Stimulated activated naive CD8-positive, alpha-beta T cell treated with anti-CD3 and anti-CD28 coated beads, Interleukin-15, amount 100 ng/mL, for 72 hours (primary cell): ENCODE measurements at regions not wholly inside any gene's neighbourhood (a gene's known extent, or its start where the extent isn't known, plus 50 kb on each side); places are given as distances from the start of the nearest gene placed in this dataset.

Experiments used
- ATAC-seq: fragments of 150-1000 bp; cut with Tn5 transposase; 2 replicates; pipeline ENCODE4 v1.10.0; 2021; ENCODE audit warnings: mild to moderate bottlenecking, moderate library complexity
- DNase-seq, 2 donors: peaks; one replicate each; pipeline ENCODE4 v3.0.0; 2021 to 2022
- H3K27ac Mint-ChIP-seq, 2 donors: one replicate each; pipeline ENCODE4 v1.8.0; 2022; ENCODE audit warnings: mild to moderate bottlenecking in 2 of 2, mixed read lengths in 2 of 2, moderate library complexity in 2 of 2
- H3K27me3 Mint-ChIP-seq: one replicate; pipeline ENCODE4 v1.8.0; 2022; ENCODE audit warnings: mixed read lengths
- H3K4me1 Mint-ChIP-seq: one replicate; pipeline ENCODE4 v1.8.0; 2022; ENCODE audit warnings: mild to moderate bottlenecking, mixed read lengths
- H3K4me3 Mint-ChIP-seq, 2 donors: one replicate each; pipeline ENCODE4 v1.8.0; 2022; ENCODE audit warnings: mild to moderate bottlenecking in 2 of 2, mixed read lengths in 2 of 2, moderate library complexity in 1 of 2
- H3K9me3 Mint-ChIP-seq, 2 donors: one replicate each; pipeline ENCODE4 v1.8.0; 2022; ENCODE audit warnings: mixed read lengths in 2 of 2

DNA sequence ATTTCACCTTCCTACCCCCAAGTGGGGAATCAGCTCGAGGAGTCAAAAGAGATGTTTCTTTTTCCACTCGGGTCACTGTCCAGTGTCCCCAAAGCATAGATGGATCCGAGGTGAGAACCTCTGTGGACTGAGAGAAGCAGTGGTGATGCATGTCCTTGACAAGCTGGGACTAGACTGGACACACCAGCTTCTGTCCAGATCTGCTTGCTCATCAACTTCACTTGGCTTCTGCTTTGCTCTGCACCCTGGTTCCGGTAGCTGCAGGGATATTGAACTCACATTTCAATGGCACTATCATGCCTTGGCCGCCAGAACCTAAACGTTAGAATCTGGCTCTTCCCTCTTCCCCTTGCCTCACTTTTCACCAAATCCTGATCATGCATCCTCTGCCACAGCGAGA is 50.3 kb upstream of the CXCL12 start:
- ATAC-seq, result no peak

GRCh38 chr10:44436240-44436639 is 51.3 kb upstream of the CXCL12 start:
- Mint-ChIP-seq H3K27ac (no peak overlapping the region), H3K4me1 (no peaks in the 10 kb centered on the region), H3K27me3 (peaks cover 21% of the 10 kb centered on the region), H3K4me3 (no peak overlapping the region), H3K9me3 (peaks cover 6 to 58% of the 10 kb centered on the region in 2 donors)
- no peak for ATAC-seq
- no peak for DNase-seq

More for the DNA sequence above, 50.3 kb upstream of the CXCL12 start:
- Mint-ChIP-seq H3K27me3 (peaks cover 21% of the 10 kb centered on the region), H3K4me1 (no peaks in the 10 kb centered on the region), H3K9me3 (peaks cover 11 to 61% of the 10 kb centered on the region in 2 donors), H3K4me3 (no peak overlapping the region), H3K27ac (peak overlapping the region in 1 of 2 donors; percentile 1)
- no peak for DNase-seq

DNA sequence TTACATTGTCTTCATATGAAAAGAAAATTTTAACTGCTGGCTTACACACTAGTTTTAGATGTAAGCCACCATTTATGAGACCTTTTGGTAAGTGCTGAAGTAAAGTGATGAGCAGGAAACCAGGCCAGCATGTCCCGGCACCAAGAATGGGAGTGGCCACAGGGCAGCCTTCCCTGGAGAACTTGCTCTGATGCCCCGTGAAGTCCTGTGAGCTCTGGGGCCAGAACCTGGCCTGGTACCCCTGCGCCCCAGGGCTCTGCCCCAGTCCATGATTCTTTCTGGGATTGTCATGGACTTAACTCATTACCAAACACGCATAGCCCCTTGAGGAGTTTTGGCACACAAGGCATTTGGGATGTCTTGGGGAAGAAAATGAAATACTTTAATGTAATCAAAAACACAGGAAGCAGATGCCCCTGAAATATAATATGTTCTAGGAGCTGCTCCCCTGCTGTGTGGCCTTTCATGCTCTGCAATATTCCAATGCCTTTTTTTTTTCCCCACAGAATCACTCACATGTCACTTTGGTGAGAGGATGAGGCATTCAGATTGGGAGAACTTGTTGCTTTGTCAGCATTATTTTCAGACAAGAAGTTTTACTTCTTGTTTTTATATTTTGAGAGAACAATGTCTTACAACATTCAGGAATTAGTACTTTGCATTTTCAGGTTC is 53.1 kb upstream of the CXCL12 start:
- Mint-ChIP-seq H3K9me3 (peaks cover 2 to 45% of the 10 kb centered on the region in 2 donors), H3K4me3 (no peak overlapping the region)

DNA sequence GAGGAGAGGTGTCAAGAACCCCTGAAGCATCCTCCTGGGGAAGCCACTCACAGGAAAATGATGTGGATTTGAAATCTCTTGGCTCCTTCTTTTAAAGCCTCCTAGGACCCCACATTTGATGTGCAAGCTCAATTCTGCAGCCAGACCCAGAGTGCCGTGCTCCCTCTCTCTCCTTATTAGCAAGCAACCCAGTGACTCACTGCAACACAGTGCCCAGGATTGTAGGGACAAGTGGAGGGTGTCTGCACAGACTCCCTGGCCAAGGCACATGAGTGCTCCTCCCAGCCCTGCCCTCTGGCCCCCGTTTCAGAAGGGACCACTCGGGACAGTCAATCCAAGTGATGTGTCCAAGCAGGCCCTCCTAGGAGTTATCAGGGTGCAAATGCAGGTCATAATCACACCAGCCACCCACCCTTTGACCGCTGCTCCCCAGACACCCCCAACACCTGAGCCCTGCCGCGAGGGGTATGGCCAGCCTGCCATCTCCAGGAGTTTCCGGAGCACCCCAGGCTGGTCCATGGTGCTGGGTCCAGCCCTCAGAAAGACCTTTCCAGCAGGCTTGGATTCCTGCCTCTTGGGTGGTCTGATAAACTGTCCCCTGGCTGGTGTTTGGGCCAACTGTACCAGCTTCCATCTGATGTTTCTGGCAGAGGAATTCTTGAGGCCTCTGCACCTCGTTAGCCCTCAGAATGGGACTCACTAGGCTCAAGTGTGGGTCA is 54.5 kb upstream of the CXCL12 start:
- Mint-ChIP-seq H3K4me3 (no peak overlapping the region), H3K4me1 (no peaks in the 10 kb centered on the region), H3K9me3 (peaks cover 10 to 45% of the 10 kb centered on the region in 2 donors), H3K27ac (peak overlapping the region in 1 of 2 donors; percentile 46), H3K27me3 (peaks cover 21% of the 10 kb centered on the region)
- ATAC-seq, result no peak
- no peak for DNase-seq

More for the DNA sequence above, 53.1 kb upstream of the CXCL12 start:
- peaks cover 21% of the 10 kb centered on the region for H3K27me3 Mint-ChIP-seq
- ATAC-seq (no peak), DNase-seq (no peak)
- no peak overlapping the region for H3K27ac Mint-ChIP-seq
- no peaks in the 10 kb centered on the region for H3K4me1 Mint-ChIP-seq

DNA sequence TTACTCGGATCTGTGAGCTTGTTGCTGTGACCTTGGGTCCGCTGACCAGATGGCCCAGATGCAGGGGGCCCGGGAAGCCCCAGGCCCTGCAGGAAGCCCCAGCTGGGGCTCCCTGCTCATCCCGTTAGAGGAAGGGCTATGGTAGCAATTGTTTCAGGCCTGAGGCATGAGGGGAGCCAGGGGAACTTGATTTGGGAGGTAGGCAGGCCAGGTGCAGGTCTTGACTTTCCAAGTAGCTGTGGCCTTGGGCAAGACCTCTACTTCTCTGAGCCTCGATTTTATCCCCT is 55.0 kb upstream of the CXCL12 start:
- ATAC-seq, result no peak
- H3K4me1 Mint-ChIP-seq, result no peaks in the 10 kb centered on the region
- H3K27me3 Mint-ChIP-seq, result peaks cover 21% of the 10 kb centered on the region
- H3K27ac Mint-ChIP-seq, result no peak overlapping the region
- peaks cover 11 to 42% of the 10 kb centered on the region in 2 donors for H3K9me3 Mint-ChIP-seq
- H3K4me3 Mint-ChIP-seq, result no peak overlapping the region
- no peak for DNase-seq

DNA sequence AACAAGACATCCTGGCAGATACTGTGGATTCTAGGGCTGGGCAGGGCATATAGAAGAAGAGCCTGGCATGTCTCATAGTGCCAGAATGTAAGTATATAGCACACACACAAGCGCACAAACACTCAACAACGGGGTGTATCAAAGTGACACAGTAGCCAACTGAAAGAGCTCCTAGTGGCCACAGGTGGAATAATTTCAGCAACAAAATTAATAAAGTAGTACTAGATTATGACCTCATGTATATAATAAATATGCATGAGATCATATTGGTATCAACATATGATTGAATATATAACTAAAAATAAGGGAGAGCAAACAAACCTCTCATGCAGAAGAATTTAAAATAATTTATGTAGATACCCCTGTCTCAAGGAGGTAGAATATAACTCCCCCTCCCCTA is 72.4 kb upstream of the CXCL12 start:
- H3K4me1 Mint-ChIP-seq, result no peaks in the 10 kb centered on the region
- H3K4me3 Mint-ChIP-seq, result no peak overlapping the region
- H3K27ac Mint-ChIP-seq, result no peak overlapping the region
- peaks cover 11% of the 10 kb centered on the region for H3K27me3 Mint-ChIP-seq
- peaks cover 4 to 11% of the 10 kb centered on the region in 2 donors for H3K9me3 Mint-ChIP-seq
- DNase-seq (no peak), ATAC-seq (no peak)

- Mint-ChIP-seq H3K27me3 (peaks cover 11% of the 10 kb centered on the region), H3K27ac (no peak overlapping the region)
Observed at GRCh38 chr10:44458671-44459413, 73.9 kb upstream of the CXCL12 start.

DNA sequence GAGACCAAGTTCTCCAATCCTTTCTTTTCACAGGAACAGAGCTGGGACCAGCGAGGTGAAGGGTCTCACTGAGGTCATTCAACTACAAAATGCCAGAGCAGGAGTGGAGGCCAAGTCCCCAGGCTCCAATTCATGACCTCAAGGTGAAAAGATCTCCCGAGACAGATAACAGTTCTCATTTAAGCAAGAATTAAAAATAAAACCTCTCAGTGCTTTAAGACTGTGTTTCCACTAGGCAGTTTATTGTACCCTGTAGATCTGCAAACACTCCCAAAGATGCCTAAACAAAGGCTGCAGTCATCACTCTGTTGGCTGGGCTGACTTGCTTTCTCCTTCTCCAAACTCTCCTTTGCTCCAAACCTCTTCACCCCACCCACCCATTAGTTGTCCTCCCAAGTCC is 74.8 kb upstream of the CXCL12 start:
- ATAC-seq (no peak), DNase-seq (no peak)
- Mint-ChIP-seq H3K9me3 (peaks cover 0 to 11% of the 10 kb centered on the region in 2 donors), H3K4me1 (no peaks in the 10 kb centered on the region), H3K27me3 (peaks cover 11% of the 10 kb centered on the region), H3K27ac (no peak overlapping the region), H3K4me3 (no peak overlapping the region)

More at GRCh38 chr10:44458671-44459413, 73.9 kb upstream of the CXCL12 start:
- Mint-ChIP-seq H3K9me3 (peaks cover 0 to 11% of the 10 kb centered on the region in 2 donors), H3K4me1 (no peaks in the 10 kb centered on the region), H3K4me3 (no peak overlapping the region)
- no peak for DNase-seq
- no peak for ATAC-seq

GRCh38 chr10:44460416-44460815 is 75.5 kb upstream of the CXCL12 start:
- ATAC-seq (no peak), DNase-seq (no peak)
- Mint-ChIP-seq H3K27me3 (peaks cover 11% of the 10 kb centered on the region), H3K9me3 (peaks cover 0 to 11% of the 10 kb centered on the region in 2 donors), H3K4me1 (no peaks in the 10 kb centered on the region), H3K4me3 (no peak overlapping the region), H3K27ac (no peak overlapping the region)

DNA sequence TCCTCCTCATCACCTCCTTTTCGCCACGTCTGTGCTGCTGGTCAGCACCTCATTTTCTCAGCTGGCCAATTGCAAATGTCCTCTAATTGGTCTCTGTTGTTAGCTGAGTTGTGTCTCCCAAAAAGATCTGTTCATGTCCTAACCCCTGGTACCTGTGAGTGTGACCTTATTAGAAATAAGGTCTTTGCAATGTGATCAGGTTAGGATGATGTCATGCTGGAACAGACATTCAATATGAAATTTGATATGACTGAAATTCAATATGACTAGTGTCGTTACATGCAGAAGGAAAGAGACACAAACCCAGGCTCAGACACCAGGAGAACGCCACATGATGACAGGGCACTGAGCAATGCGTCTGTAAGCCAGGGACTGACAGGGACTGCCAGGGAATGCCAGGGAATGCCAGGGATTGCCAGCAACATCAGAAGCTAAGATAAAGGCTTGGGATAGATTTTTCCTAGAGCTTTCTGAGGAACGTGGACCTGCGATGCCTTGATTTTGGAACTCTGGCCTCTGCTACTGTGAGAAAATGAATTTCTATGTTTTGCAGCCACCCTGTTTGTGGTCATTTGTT is 77.5 kb upstream of the CXCL12 start:
- no peak for ATAC-seq

GRCh38 chr10:44463511-44464121 is 78.7 kb upstream of the CXCL12 start:
- Mint-ChIP-seq H3K27me3 (peaks cover 8% of the 10 kb centered on the region), H3K27ac (peak overlapping the region in 1 of 2 donors; percentile 14), H3K4me3 (no peak overlapping the region), H3K9me3 (no peaks in the 10 kb centered on the region), H3K4me1 (no peaks in the 10 kb centered on the region)
- no peak for ATAC-seq
- DNase-seq, result no peak

More for the DNA sequence above, 77.5 kb upstream of the CXCL12 start:
- no peaks in the 10 kb centered on the region for H3K4me1 Mint-ChIP-seq
- no peak for DNase-seq
- no peak overlapping the region for H3K27ac Mint-ChIP-seq
- H3K9me3 Mint-ChIP-seq, result no peaks in the 10 kb centered on the region
- no peak overlapping the region for H3K4me3 Mint-ChIP-seq
- peaks cover 8% of the 10 kb centered on the region for H3K27me3 Mint-ChIP-seq

- Mint-ChIP-seq H3K9me3 (no peaks in the 10 kb centered on the region), H3K4me3 (no peak overlapping the region), H3K27me3 (peaks cover 8% of the 10 kb centered on the region), H3K4me1 (no peaks in the 10 kb centered on the region), H3K27ac (no peak overlapping the region)
- ATAC-seq, result no peak
- no peak for DNase-seq
Observed at GRCh38 chr10:44464503-44464902, 79.6 kb upstream of the CXCL12 start.

- peaks cover 8% of the 10 kb centered on the region for H3K27me3 Mint-ChIP-seq
- no peaks in the 10 kb centered on the region for H3K4me1 Mint-ChIP-seq
Observed at GRCh38 chr10:44465401-44466115, 80.7 kb upstream of the CXCL12 start.

DNA sequence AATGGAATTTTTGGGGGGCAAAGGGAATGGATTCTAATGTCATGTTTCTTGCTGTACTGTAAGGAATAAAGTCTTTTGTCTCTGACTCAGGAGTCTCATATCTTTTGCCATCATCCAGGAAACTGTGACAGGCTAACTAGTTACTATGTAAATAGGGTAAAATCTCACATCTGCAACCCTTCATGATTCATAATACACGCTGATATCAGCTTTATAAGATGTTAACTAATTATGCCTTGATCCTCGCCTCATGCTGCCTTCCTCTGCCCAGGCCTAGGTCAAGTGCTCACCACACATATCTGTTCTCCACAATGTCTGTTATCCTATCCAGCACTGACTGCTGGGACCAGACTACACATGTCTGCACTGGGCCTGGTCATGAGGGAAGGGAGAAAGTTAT is 81.3 kb upstream of the CXCL12 start:
- no peak overlapping the region for H3K4me3 Mint-ChIP-seq

More at GRCh38 chr10:44465401-44466115, 80.7 kb upstream of the CXCL12 start:
- DNase-seq (no peak), ATAC-seq (no peak)
- Mint-ChIP-seq H3K9me3 (no peaks in the 10 kb centered on the region), H3K4me3 (no peak overlapping the region), H3K27ac (no peak overlapping the region)

GRCh38 chr10:44467090-44467489 is 82.2 kb upstream of the CXCL12 start:
- Mint-ChIP-seq H3K4me1 (no peaks in the 10 kb centered on the region), H3K27ac (no peak overlapping the region)
- no peak for ATAC-seq

More for the DNA sequence above, 81.3 kb upstream of the CXCL12 start:
- no peak for ATAC-seq
- no peak overlapping the region for H3K27ac Mint-ChIP-seq
- peaks cover 8% of the 10 kb centered on the region for H3K27me3 Mint-ChIP-seq
- no peak for DNase-seq
- H3K9me3 Mint-ChIP-seq, result no peaks in the 10 kb centered on the region
- no peaks in the 10 kb centered on the region for H3K4me1 Mint-ChIP-seq

More at GRCh38 chr10:44467090-44467489, 82.2 kb upstream of the CXCL12 start:
- Mint-ChIP-seq H3K27me3 (peaks cover 8% of the 10 kb centered on the region), H3K4me3 (no peak overlapping the region), H3K9me3 (no peaks in the 10 kb centered on the region)
- DNase-seq, result no peak
